ENCODE measurements at regions not wholly inside any gene's neighbourhood (a gene's known extent, or its start where the extent isn't known, plus 50 kb on each side); places are given as distances from the start of the nearest gene placed in this dataset.

- H3K79me2 ChIP-seq (ENCODE audit: control insufficient read depth, insufficient read depth, low read length, poor library complexity): no peaks in the 10 kb centered on the region
- no peak overlapping the region for H3K18ac ChIP-seq (ENCODE audit: low read length)
These were observed 1493.2 kb downstream of the MAT2B start for GRCh38 chr5:164998590-164998989.

GRCh38 chr5:165000479-165001190, 1495.2 kb downstream of the MAT2B start:
- Histone ChIP-seq H4K91ac (ENCODE audit: low read depth, low read length) (no peak overlapping the region), H3K4ac (ENCODE audit: low read depth, low read length) (no peak overlapping the region), H3K4me2 (ENCODE audit: low read length) (no peak overlapping the region), H3K27me3 (ENCODE audit: insufficient read depth, low read length) (no peaks in the 10 kb centered on the region), H3K9me3 (ENCODE audit: insufficient read depth, low read depth, low read length) (no peaks in the 10 kb centered on the region), H3K23ac (ENCODE audit: low read length) (no peak overlapping the region), H3K9ac (ENCODE audit: low read length) (no peak overlapping the region), H4K8ac (ENCODE audit: low read depth, low read length) (no peak overlapping the region), H2BK120ac (ENCODE audit: insufficient read depth, low read length, poor library complexity) (no peak overlapping the region), H3K79me2 (ENCODE audit: control insufficient read depth, insufficient read depth, low read length, poor library complexity) (no peaks in the 10 kb centered on the region), H3K4me3 (ENCODE audit: low read depth, low read length) (no peak overlapping the region), H3K4me1 (ENCODE audit: control insufficient read depth in 1 of 2, insufficient read depth in 2 of 2, low read length in 2 of 2) (no peaks in the 10 kb centered on the region), H2AK5ac (ENCODE audit: low read length) (no peak overlapping the region), H3K79me1 (ENCODE audit: low read length) (no peaks in the 10 kb centered on the region), H2BK12ac (ENCODE audit: low read length) (no peak overlapping the region), H4K12ac (ENCODE audit: low read depth, low read length) (no peak overlapping the region), H2BK5ac (ENCODE audit: low read depth, low read length, poor library complexity) (no peak overlapping the region), H3K14ac (ENCODE audit: low read length) (no peak overlapping the region), H3K36me3 (ENCODE audit: control insufficient read depth in 1 of 2, insufficient read depth in 2 of 2, low read length in 2 of 2) (no peaks in the 10 kb centered on the region), H2AFZ (ENCODE audit: insufficient read depth, low read length, poor library complexity) (no peak overlapping the region), H3K27ac (ENCODE audit: low read depth, low read length) (no peak overlapping the region), H3K18ac (ENCODE audit: low read length) (no peak overlapping the region)
- no peak for DNase-seq
- no CpG with 5 or more reads among the region's 5 CpGs for WGBS (ENCODE audit: extremely low coverage, insufficient coverage, insufficient read length)

More at GRCh38 chr5:164998590-164998989, 1493.2 kb downstream of the MAT2B start:
- H3K4me1 ChIP-seq (ENCODE audit: control insufficient read depth in 1 of 2, insufficient read depth in 2 of 2, low read length in 2 of 2): no peaks in the 10 kb centered on the region
- H4K91ac ChIP-seq (ENCODE audit: low read depth, low read length): no peak overlapping the region
- no CpG with 5 or more reads among the region's 7 CpGs for WGBS (ENCODE audit: extremely low coverage, insufficient coverage, insufficient read length)
- H2BK5ac ChIP-seq (ENCODE audit: low read depth, low read length, poor library complexity): no peak overlapping the region
- DNase-seq: no peak
- no peak overlapping the region for H3K23ac ChIP-seq (ENCODE audit: low read length)
- no peak overlapping the region for H3K9ac ChIP-seq (ENCODE audit: low read length)
- no peaks in the 10 kb centered on the region for H3K36me3 ChIP-seq (ENCODE audit: control insufficient read depth in 1 of 2, insufficient read depth in 2 of 2, low read length in 2 of 2)
- H3K4ac ChIP-seq (ENCODE audit: low read depth, low read length): no peak overlapping the region
- no peak overlapping the region for H4K12ac ChIP-seq (ENCODE audit: low read depth, low read length)
- no peak overlapping the region for H2AK5ac ChIP-seq (ENCODE audit: low read length)
- H3K4me2 ChIP-seq (ENCODE audit: low read length): no peak overlapping the region
- no peak overlapping the region for H3K4me3 ChIP-seq (ENCODE audit: low read depth, low read length)
- no peak overlapping the region for H2AFZ ChIP-seq (ENCODE audit: insufficient read depth, low read length, poor library complexity)
- H2BK12ac ChIP-seq (ENCODE audit: low read length): no peak overlapping the region
- no peak overlapping the region for H2BK120ac ChIP-seq (ENCODE audit: insufficient read depth, low read length, poor library complexity)
- H3K27ac ChIP-seq (ENCODE audit: low read depth, low read length): no peak overlapping the region
- no peaks in the 10 kb centered on the region for H3K27me3 ChIP-seq (ENCODE audit: insufficient read depth, low read length)
- no peaks in the 10 kb centered on the region for H3K79me1 ChIP-seq (ENCODE audit: low read length)
- no peaks in the 10 kb centered on the region for H3K9me3 ChIP-seq (ENCODE audit: insufficient read depth, low read depth, low read length)
- no peak overlapping the region for H3K14ac ChIP-seq (ENCODE audit: low read length)
- H4K8ac ChIP-seq (ENCODE audit: low read depth, low read length): no peak overlapping the region

- no peak overlapping the region for H4K12ac ChIP-seq (ENCODE audit: low read depth, low read length)
- H3K23ac ChIP-seq (ENCODE audit: low read length): no peak overlapping the region
- no peak overlapping the region for H2AFZ ChIP-seq (ENCODE audit: insufficient read depth, low read length, poor library complexity)
- no peak overlapping the region for H3K4me2 ChIP-seq (ENCODE audit: low read length)
- no peak for DNase-seq
- H3K27me3 ChIP-seq (ENCODE audit: insufficient read depth, low read length): no peaks in the 10 kb centered on the region
- no peak overlapping the region for H3K9ac ChIP-seq (ENCODE audit: low read length)
- no peaks in the 10 kb centered on the region for H3K79me2 ChIP-seq (ENCODE audit: control insufficient read depth, insufficient read depth, low read length, poor library complexity)
- H3K27ac ChIP-seq (ENCODE audit: low read depth, low read length): no peak overlapping the region
- no peak overlapping the region for H2BK120ac ChIP-seq (ENCODE audit: insufficient read depth, low read length, poor library complexity)
- H3K18ac ChIP-seq (ENCODE audit: low read length): no peak overlapping the region
- no peaks in the 10 kb centered on the region for H3K4me1 ChIP-seq (ENCODE audit: control insufficient read depth in 1 of 2, insufficient read depth in 2 of 2, low read length in 2 of 2)
- H3K36me3 ChIP-seq (ENCODE audit: control insufficient read depth in 1 of 2, insufficient read depth in 2 of 2, low read length in 2 of 2): no peaks in the 10 kb centered on the region
- no peaks in the 10 kb centered on the region for H3K9me3 ChIP-seq (ENCODE audit: insufficient read depth, low read depth, low read length)
- WGBS (ENCODE audit: extremely low coverage, insufficient coverage, insufficient read length): no CpG with 5 or more reads among the region's 3 CpGs
- H2BK5ac ChIP-seq (ENCODE audit: low read depth, low read length, poor library complexity): no peak overlapping the region
- H2AK5ac ChIP-seq (ENCODE audit: low read length): no peak overlapping the region
- no peak overlapping the region for H3K4me3 ChIP-seq (ENCODE audit: low read depth, low read length)
- no peak overlapping the region for H2BK12ac ChIP-seq (ENCODE audit: low read length)
- no peak overlapping the region for H4K91ac ChIP-seq (ENCODE audit: low read depth, low read length)
- H4K8ac ChIP-seq (ENCODE audit: low read depth, low read length): no peak overlapping the region
- no peak overlapping the region for H3K4ac ChIP-seq (ENCODE audit: low read depth, low read length)
- no peaks in the 10 kb centered on the region for H3K79me1 ChIP-seq (ENCODE audit: low read length)
- H3K14ac ChIP-seq (ENCODE audit: low read length): no peak overlapping the region
These were observed 1497.9 kb downstream of the MAT2B start for GRCh38 chr5:165003283-165003682.

- Histone ChIP-seq H4K91ac (ENCODE audit: low read depth, low read length) (no peak overlapping the region), H4K12ac (ENCODE audit: low read depth, low read length) (no peak overlapping the region), H3K27me3 (ENCODE audit: insufficient read depth, low read length) (no peaks in the 10 kb centered on the region), H3K27ac (ENCODE audit: low read depth, low read length) (no peak overlapping the region), H3K23ac (ENCODE audit: low read length) (no peak overlapping the region), H3K79me2 (ENCODE audit: control insufficient read depth, insufficient read depth, low read length, poor library complexity) (no peaks in the 10 kb centered on the region), H3K14ac (ENCODE audit: low read length) (no peak overlapping the region), H3K79me1 (ENCODE audit: low read length) (no peaks in the 10 kb centered on the region), H3K36me3 (ENCODE audit: control insufficient read depth in 1 of 2, insufficient read depth in 2 of 2, low read length in 2 of 2) (no peaks in the 10 kb centered on the region), H3K9ac (ENCODE audit: low read length) (no peak overlapping the region), H2BK12ac (ENCODE audit: low read length) (no peak overlapping the region), H3K18ac (ENCODE audit: low read length) (no peak overlapping the region), H3K9me3 (ENCODE audit: insufficient read depth, low read depth, low read length) (no peaks in the 10 kb centered on the region), H3K4me2 (ENCODE audit: low read length) (no peak overlapping the region), H3K4me1 (ENCODE audit: control insufficient read depth in 1 of 2, insufficient read depth in 2 of 2, low read length in 2 of 2) (no peaks in the 10 kb centered on the region), H3K4ac (ENCODE audit: low read depth, low read length) (no peak overlapping the region), H2BK5ac (ENCODE audit: low read depth, low read length, poor library complexity) (no peak overlapping the region), H4K8ac (ENCODE audit: low read depth, low read length) (no peak overlapping the region), H2AFZ (ENCODE audit: insufficient read depth, low read length, poor library complexity) (no peak overlapping the region), H3K4me3 (ENCODE audit: low read depth, low read length) (no peak overlapping the region), H2AK5ac (ENCODE audit: low read length) (no peak overlapping the region), H2BK120ac (ENCODE audit: insufficient read depth, low read length, poor library complexity) (no peak overlapping the region)
- DNase-seq: no peak
- WGBS (ENCODE audit: extremely low coverage, insufficient coverage, insufficient read length): no CpG with 5 or more reads among the region's 2 CpGs
These were observed 1498.8 kb downstream of the MAT2B start for GRCh38 chr5:165004175-165004574.

Measured in trophoblast cell (in vitro differentiated cells and primary cell).